ENCODE measurements at regions not wholly inside any gene's neighbourhood (a gene's known extent, or its start where the extent isn't known, plus 50 kb on each side); places are given as distances from the start of the nearest gene placed in this dataset.

DNA sequence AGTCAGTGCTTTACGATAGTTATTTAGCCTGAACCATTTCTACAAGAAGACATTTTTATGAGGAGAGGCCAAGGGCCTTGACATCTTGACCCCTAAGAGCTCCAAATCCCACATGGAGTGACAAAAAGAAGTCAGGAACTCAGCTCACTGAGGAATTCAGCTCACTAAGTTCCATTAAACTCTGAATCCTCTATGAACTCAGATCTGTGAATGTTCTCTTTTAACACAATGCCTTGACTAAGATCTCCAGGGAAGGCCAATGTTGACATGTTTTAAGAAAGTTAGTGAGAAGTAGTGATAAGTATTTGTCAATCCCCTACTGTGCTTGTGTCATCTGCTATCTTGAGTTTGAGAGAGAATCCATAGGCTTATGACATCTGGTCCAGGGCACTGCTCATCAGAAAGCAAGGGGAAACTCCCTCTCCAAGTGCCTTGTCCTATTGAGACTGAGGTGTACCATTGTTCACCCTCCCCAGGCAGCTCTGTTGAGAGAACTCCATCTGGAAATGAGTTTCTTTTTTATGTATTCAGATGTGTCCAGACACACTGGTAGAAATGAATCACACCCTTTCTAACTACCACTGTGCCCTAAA is 68.7 kb upstream of the PCDH19 start:
- TF ChIP-seq, protein P1, sequence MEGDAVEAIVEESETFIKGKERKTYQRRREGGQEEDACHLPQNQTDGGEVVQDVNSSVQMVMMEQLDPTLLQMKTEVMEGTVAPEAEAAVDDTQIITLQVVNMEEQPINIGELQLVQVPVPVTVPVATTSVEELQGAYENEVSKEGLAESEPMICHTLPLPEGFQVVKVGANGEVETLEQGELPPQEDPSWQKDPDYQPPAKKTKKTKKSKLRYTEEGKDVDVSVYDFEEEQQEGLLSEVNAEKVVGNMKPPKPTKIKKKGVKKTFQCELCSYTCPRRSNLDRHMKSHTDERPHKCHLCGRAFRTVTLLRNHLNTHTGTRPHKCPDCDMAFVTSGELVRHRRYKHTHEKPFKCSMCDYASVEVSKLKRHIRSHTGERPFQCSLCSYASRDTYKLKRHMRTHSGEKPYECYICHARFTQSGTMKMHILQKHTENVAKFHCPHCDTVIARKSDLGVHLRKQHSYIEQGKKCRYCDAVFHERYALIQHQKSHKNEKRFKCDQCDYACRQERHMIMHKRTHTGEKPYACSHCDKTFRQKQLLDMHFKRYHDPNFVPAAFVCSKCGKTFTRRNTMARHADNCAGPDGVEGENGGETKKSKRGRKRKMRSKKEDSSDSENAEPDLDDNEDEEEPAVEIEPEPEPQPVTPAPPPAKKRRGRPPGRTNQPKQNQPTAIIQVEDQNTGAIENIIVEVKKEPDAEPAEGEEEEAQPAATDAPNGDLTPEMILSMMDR (IDR thresholded peaks at IDR 0.05), result no peak
- Histone ChIP-seq H3K36me3 (no peaks in the 10 kb centered on the region), H3K27ac (no peak overlapping the region), H3K4me1 (no peaks in the 10 kb centered on the region), H3K27me3 (no peaks in the 10 kb centered on the region), H3K4me3 (no peak overlapping the region), H3K9me3 (no peaks in the 10 kb centered on the region)
- intact Hi-C loops (cut with DNase I), result no loop called here
- DNase-seq (ENCODE audit: low spot score in 2 of 2), result no peak

DNA sequence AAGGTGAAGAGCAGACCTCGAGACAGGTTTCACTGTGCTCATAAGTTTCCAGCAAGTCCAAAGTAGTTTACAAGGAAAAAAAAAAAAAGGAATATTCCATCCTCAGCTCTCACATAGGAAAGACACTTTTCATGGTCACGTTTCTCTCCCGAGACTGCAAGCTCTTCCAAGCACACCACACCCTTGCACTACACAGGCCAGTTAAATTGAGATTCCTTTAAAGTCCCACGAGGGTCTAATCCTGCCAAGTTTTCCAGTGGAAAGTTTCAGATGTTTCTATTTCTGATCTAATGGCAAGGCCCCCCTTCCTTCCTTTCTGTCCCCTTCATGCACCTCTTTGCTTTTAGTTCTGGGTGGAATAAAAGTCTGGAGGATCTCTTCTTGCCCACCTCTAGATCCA is 67.9 kb upstream of the PCDH19 start:
- intact Hi-C loops (cut with DNase I), result no loop called here
- no peak for DNase-seq (ENCODE audit: low spot score in 2 of 2)
- no peaks in the 10 kb centered on the region for H3K9me3 ChIP-seq
- TF ChIP-seq, protein P1 (IDR thresholded peaks at IDR 0.05), result no peak
- no peaks in the 10 kb centered on the region for H3K36me3 ChIP-seq
- H3K4me1 ChIP-seq, result no peaks in the 10 kb centered on the region
- no peaks in the 10 kb centered on the region for H3K27me3 ChIP-seq
- H3K27ac ChIP-seq, result no peak overlapping the region
- H3K4me3 ChIP-seq, result no peak overlapping the region

DNA sequence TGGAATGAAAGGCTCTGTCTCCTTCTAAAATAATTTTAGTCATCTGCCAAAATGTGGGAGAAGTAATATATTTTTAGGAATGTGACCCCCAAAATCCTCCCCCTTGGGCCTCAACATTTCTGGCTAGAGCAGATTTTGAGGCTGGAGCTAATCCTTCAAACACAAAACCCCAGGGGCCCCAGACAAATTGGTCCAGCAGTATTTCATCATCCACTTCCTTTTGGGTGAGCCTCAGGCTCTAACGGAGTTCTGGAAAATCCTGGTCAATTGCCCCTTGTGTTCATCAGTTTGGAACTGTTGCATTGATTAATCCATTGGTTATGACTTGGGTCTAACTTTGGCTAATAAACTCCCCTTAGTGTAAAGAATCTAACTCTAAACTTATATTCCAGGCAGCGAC is 67.4 kb upstream of the PCDH19 start:
- no peaks in the 10 kb centered on the region for H3K9me3 ChIP-seq
- H3K4me1 ChIP-seq, result no peaks in the 10 kb centered on the region
- H3K27me3 ChIP-seq, result no peaks in the 10 kb centered on the region
- H3K4me3 ChIP-seq, result no peak overlapping the region
- no peak for DNase-seq (ENCODE audit: low spot score in 2 of 2)
- no peak overlapping the region for H3K27ac ChIP-seq
- TF ChIP-seq, protein P1 (IDR thresholded peaks at IDR 0.05), result no peak
- H3K36me3 ChIP-seq, result no peaks in the 10 kb centered on the region
- intact Hi-C loops (cut with DNase I), result no loop called here

Measured in ascending aorta (tissue), 2 donors.